ENCODE measurements at regions not wholly inside any gene's neighbourhood (a gene's known extent, or its start where the extent isn't known, plus 50 kb on each side); places are given as distances from the start of the nearest gene placed in this dataset.

DNA sequence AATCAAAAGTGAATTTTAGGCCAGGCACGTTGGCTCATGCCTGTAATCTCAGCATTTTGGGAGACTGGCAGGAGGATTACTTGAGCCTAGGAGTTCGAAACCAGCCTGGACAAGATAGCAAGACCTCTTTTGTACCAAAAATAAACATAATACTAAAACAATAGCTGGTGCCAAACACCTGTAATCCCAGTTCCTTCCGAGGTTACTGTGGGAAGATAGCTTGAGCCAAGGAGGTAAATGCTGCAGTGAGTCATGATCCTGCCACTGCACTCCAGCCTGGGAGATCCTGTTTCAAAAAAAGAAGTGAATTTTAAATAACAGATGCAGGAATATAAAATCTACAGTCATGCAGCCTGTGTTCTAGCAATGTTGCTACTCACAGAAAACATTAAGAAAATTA, 488.3 kb downstream of the PPARGC1A start:
- Histone ChIP-seq H3K4me1 (ENCODE audit: control insufficient read depth in 3 of 3, insufficient read depth in 2 of 3, low read depth in 1 of 3, low read length in 2 of 3) (no peaks in the 10 kb centered on the region), H3K36me3 (ENCODE audit: control insufficient read depth in 3 of 3, insufficient read depth in 2 of 3, low read depth in 1 of 3, low read length in 3 of 3) (no peaks in the 10 kb centered on the region), H3K9me3 (ENCODE audit: control insufficient read depth in 2 of 2, insufficient read depth in 1 of 2, low read depth in 1 of 2, low read length in 1 of 2) (no peaks in the 10 kb centered on the region), H3K27ac (ENCODE audit: low read depth in 1 of 3, low read length in 2 of 3) (no peak overlapping the region), H3K27me3 (ENCODE audit: control insufficient read depth in 3 of 3, insufficient read depth in 3 of 3, low read length in 3 of 3) (no peaks in the 10 kb centered on the region), H3K4me3 (ENCODE audit: low read depth in 1 of 3, low read length in 3 of 3) (no peak overlapping the region)
- no peak for DNase-seq
- 40 to 49% (median 42%) methylated on average over 3 of the region's 3 CpGs for WGBS, 3 donors
- FAIRE-seq = no peak

- DNase-seq (no peak), FAIRE-seq (no peak)
- no peaks in the 10 kb centered on the region for H3K36me3 ChIP-seq (ENCODE audit: control insufficient read depth in 3 of 3, insufficient read depth in 2 of 3, low read depth in 1 of 3, low read length in 3 of 3)
- H3K4me1 ChIP-seq (ENCODE audit: control insufficient read depth in 3 of 3, insufficient read depth in 2 of 3, low read depth in 1 of 3, low read length in 2 of 3) = no peaks in the 10 kb centered on the region
- H3K9me3 ChIP-seq (ENCODE audit: control insufficient read depth in 2 of 2, insufficient read depth in 1 of 2, low read depth in 1 of 2, low read length in 1 of 2) = no peaks in the 10 kb centered on the region
- no peak overlapping the region for H3K4me3 ChIP-seq (ENCODE audit: low read depth in 1 of 3, low read length in 3 of 3)
- no peaks in the 10 kb centered on the region for H3K27me3 ChIP-seq (ENCODE audit: control insufficient read depth in 3 of 3, insufficient read depth in 3 of 3, low read length in 3 of 3)
- H3K27ac ChIP-seq (ENCODE audit: low read depth in 1 of 3, low read length in 2 of 3) = no peak overlapping the region
- 89 to 93% (median 91%) methylated on average over 5 of the region's 5 CpGs for WGBS, 3 donors
Observed at GRCh38 chr4:23392860-23393458, 496.9 kb downstream of the PPARGC1A start.

DNA sequence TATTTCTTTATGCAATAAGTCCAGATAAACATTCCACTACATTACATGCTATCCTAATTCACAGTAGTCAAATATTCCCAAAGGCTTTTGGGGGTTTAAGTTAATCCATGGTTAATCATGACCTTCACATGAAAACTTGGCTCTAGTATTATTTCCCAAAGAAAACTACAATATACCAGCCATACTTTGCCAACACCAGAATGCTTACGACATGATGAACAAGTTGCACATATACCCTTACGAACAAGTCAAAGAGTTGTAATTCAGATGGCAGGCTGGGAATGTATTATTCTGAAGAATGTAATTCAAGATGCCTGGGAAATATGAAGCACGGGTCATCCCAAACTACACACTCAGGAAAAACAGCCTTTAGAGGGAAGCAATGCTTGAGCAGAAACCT, 499.6 kb downstream of the PPARGC1A start:
- Histone ChIP-seq H3K27ac (ENCODE audit: low read depth in 1 of 3, low read length in 2 of 3) (no peak overlapping the region), H3K36me3 (ENCODE audit: control insufficient read depth in 3 of 3, insufficient read depth in 2 of 3, low read depth in 1 of 3, low read length in 3 of 3) (no peaks in the 10 kb centered on the region), H3K27me3 (ENCODE audit: control insufficient read depth in 3 of 3, insufficient read depth in 3 of 3, low read length in 3 of 3) (no peaks in the 10 kb centered on the region), H3K4me3 (ENCODE audit: low read depth in 1 of 3, low read length in 3 of 3) (no peak overlapping the region), H3K9me3 (ENCODE audit: control insufficient read depth in 2 of 2, insufficient read depth in 1 of 2, low read depth in 1 of 2, low read length in 1 of 2) (no peaks in the 10 kb centered on the region), H3K4me1 (ENCODE audit: control insufficient read depth in 3 of 3, insufficient read depth in 2 of 3, low read depth in 1 of 3, low read length in 2 of 3) (no peaks in the 10 kb centered on the region)
- WGBS, 3 donors = 84 to 92% (median 91%) methylated on average over 3 of the region's 3 CpGs
- FAIRE-seq = no peak
- DNase-seq = no peak

DNA sequence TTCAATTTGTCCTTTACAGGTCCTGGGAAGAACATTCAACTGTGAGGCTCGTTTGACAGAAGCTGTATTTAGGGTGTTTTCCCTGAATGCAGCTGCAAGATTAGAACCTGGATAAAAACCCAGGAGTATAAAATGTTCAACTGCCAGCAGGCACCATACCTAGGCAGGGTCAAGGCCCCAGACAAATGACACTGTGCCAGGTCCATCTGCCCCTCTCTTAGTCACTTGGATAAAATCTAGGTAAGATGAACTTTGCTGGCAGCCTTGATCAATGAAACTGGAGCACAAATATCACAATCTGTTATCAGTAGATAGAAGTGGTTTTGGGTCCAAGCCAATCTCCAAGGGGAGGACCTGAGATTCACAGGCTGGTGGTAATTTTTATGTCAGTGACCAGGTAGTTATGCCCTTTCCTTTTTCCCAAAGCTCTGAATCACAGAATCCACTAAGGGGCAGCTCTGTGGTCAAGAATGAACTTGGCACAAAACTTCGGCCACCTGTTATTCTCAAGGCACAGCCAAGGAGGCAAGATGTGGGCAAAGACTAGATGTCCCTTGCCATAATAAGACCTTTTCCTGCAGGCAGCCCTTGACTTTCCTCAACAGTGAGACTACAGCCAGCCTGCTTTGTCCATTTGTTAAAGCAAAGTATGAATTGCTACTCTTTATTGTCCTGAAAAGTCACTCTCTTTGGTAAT, 501.0 kb downstream of the PPARGC1A start:
- no peaks in the 10 kb centered on the region for H3K4me1 ChIP-seq (ENCODE audit: control insufficient read depth in 3 of 3, insufficient read depth in 2 of 3, low read depth in 1 of 3, low read length in 2 of 3)
- no peak overlapping the region for H3K4me3 ChIP-seq (ENCODE audit: low read depth in 1 of 3, low read length in 3 of 3)
- H3K27ac ChIP-seq (ENCODE audit: low read depth in 1 of 3, low read length in 2 of 3) = no peak overlapping the region
- DNase-seq (no peak), FAIRE-seq (no peak)
- no peaks in the 10 kb centered on the region for H3K36me3 ChIP-seq (ENCODE audit: control insufficient read depth in 3 of 3, insufficient read depth in 2 of 3, low read depth in 1 of 3, low read length in 3 of 3)
- H3K27me3 ChIP-seq (ENCODE audit: control insufficient read depth in 3 of 3, insufficient read depth in 3 of 3, low read length in 3 of 3) = no peaks in the 10 kb centered on the region
- 32 to 61% (median 40%) methylated on average over 2 of the region's 2 CpGs for WGBS, 3 donors
- no peaks in the 10 kb centered on the region for H3K9me3 ChIP-seq (ENCODE audit: control insufficient read depth in 2 of 2, insufficient read depth in 1 of 2, low read depth in 1 of 2, low read length in 1 of 2)

- H3K9me3 ChIP-seq (ENCODE audit: control insufficient read depth in 2 of 2, insufficient read depth in 1 of 2, low read depth in 1 of 2, low read length in 1 of 2) = no peaks in the 10 kb centered on the region
- WGBS, 3 donors = 85 to 88% (median 87%) methylated on average over 6 of the region's 6 CpGs
- H3K27ac ChIP-seq (ENCODE audit: low read depth in 1 of 3, low read length in 2 of 3) = no peak overlapping the region
- H3K4me3 ChIP-seq (ENCODE audit: low read depth in 1 of 3, low read length in 3 of 3) = no peak overlapping the region
- FAIRE-seq = no peak
- H3K4me1 ChIP-seq (ENCODE audit: control insufficient read depth in 3 of 3, insufficient read depth in 2 of 3, low read depth in 1 of 3, low read length in 2 of 3) = no peaks in the 10 kb centered on the region
- no peaks in the 10 kb centered on the region for H3K27me3 ChIP-seq (ENCODE audit: control insufficient read depth in 3 of 3, insufficient read depth in 3 of 3, low read length in 3 of 3)
- H3K36me3 ChIP-seq (ENCODE audit: control insufficient read depth in 3 of 3, insufficient read depth in 2 of 3, low read depth in 1 of 3, low read length in 3 of 3) = no peaks in the 10 kb centered on the region
- DNase-seq = no peak
Observed at GRCh38 chr4:23388255-23388654, 501.6 kb downstream of the PPARGC1A start.

GRCh38 chr4:23384741-23385140, 505.1 kb downstream of the PPARGC1A start:
- Histone ChIP-seq H3K36me3 (ENCODE audit: control insufficient read depth in 3 of 3, insufficient read depth in 2 of 3, low read depth in 1 of 3, low read length in 3 of 3) (no peaks in the 10 kb centered on the region), H3K4me3 (ENCODE audit: low read depth in 1 of 3, low read length in 3 of 3) (no peak overlapping the region), H3K27ac (ENCODE audit: low read depth in 1 of 3, low read length in 2 of 3) (no peak overlapping the region), H3K9me3 (ENCODE audit: control insufficient read depth in 2 of 2, insufficient read depth in 1 of 2, low read depth in 1 of 2, low read length in 1 of 2) (no peaks in the 10 kb centered on the region), H3K27me3 (ENCODE audit: control insufficient read depth in 3 of 3, insufficient read depth in 3 of 3, low read length in 3 of 3) (no peaks in the 10 kb centered on the region), H3K4me1 (ENCODE audit: control insufficient read depth in 3 of 3, insufficient read depth in 2 of 3, low read depth in 1 of 3, low read length in 2 of 3) (no peaks in the 10 kb centered on the region)
- WGBS, 3 donors = 88 to 96% (median 95%) methylated on average over 2 of the region's 2 CpGs
- no peak for FAIRE-seq
- no peak for DNase-seq

GRCh38 chr4:23382879-23383278, 507.0 kb downstream of the PPARGC1A start:
- Histone ChIP-seq H3K36me3 (ENCODE audit: control insufficient read depth in 3 of 3, insufficient read depth in 2 of 3, low read depth in 1 of 3, low read length in 3 of 3) (no peaks in the 10 kb centered on the region), H3K27me3 (ENCODE audit: control insufficient read depth in 3 of 3, insufficient read depth in 3 of 3, low read length in 3 of 3) (no peaks in the 10 kb centered on the region), H3K9me3 (ENCODE audit: control insufficient read depth in 2 of 2, insufficient read depth in 1 of 2, low read depth in 1 of 2, low read length in 1 of 2) (no peaks in the 10 kb centered on the region), H3K4me1 (ENCODE audit: control insufficient read depth in 3 of 3, insufficient read depth in 2 of 3, low read depth in 1 of 3, low read length in 2 of 3) (no peaks in the 10 kb centered on the region), H3K4me3 (ENCODE audit: low read depth in 1 of 3, low read length in 3 of 3) (no peak overlapping the region), H3K27ac (ENCODE audit: low read depth in 1 of 3, low read length in 2 of 3) (no peak overlapping the region)
- DNase-seq = no peak
- no peak for FAIRE-seq

DNA sequence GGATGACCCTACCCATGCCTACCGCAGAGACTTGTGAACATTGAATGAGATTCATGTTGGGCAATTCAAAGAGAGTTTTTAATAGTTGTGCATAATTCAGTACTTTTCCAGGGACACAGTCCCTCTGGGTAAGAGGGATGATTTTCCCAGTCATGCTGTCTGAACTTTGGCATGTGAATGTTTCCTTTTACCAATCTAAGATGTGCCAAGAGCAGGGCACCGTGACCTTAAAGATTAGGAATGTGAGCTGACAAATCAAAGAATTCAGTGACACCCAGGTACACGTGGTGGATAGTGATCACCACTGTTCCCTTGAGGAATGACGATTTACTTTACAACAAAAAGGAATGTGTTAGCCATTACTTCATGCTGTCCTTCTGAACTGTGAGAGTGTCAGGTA, 515.6 kb downstream of the PPARGC1A start:
- Histone ChIP-seq H3K36me3 (ENCODE audit: control insufficient read depth in 3 of 3, insufficient read depth in 2 of 3, low read depth in 1 of 3, low read length in 3 of 3) (no peaks in the 10 kb centered on the region), H3K9me3 (ENCODE audit: control insufficient read depth in 2 of 2, insufficient read depth in 1 of 2, low read depth in 1 of 2, low read length in 1 of 2) (no peaks in the 10 kb centered on the region), H3K27me3 (ENCODE audit: control insufficient read depth in 3 of 3, insufficient read depth in 3 of 3, low read length in 3 of 3) (no peaks in the 10 kb centered on the region), H3K4me3 (ENCODE audit: low read depth in 1 of 3, low read length in 3 of 3) (no peak overlapping the region), H3K27ac (ENCODE audit: low read depth in 1 of 3, low read length in 2 of 3) (no peak overlapping the region), H3K4me1 (ENCODE audit: control insufficient read depth in 3 of 3, insufficient read depth in 2 of 3, low read depth in 1 of 3, low read length in 2 of 3) (no peaks in the 10 kb centered on the region)
- DNase-seq (peak; percentile 33 to 40), FAIRE-seq (no peak)
- 33 to 61% (median 40%) methylated on average over 4 of the region's 4 CpGs for WGBS, 3 donors

GRCh38 chr4:23373261-23373660, 516.6 kb downstream of the PPARGC1A start:
- 8 to 37% (median 18%) methylated on average over 2 of the region's 2 CpGs for WGBS, 3 donors
- H3K27ac ChIP-seq (ENCODE audit: low read depth in 1 of 3, low read length in 2 of 3) = no peak overlapping the region
- no peak for FAIRE-seq

More at GRCh38 chr4:23373261-23373660, 516.6 kb downstream of the PPARGC1A start:
- DNase-seq = peak; percentile 35 to 80
- no peaks in the 10 kb centered on the region for H3K9me3 ChIP-seq (ENCODE audit: control insufficient read depth in 2 of 2, insufficient read depth in 1 of 2, low read depth in 1 of 2, low read length in 1 of 2)
- H3K4me1 ChIP-seq (ENCODE audit: control insufficient read depth in 3 of 3, insufficient read depth in 2 of 3, low read depth in 1 of 3, low read length in 2 of 3) = no peaks in the 10 kb centered on the region
- no peaks in the 10 kb centered on the region for H3K27me3 ChIP-seq (ENCODE audit: control insufficient read depth in 3 of 3, insufficient read depth in 3 of 3, low read length in 3 of 3)
- no peaks in the 10 kb centered on the region for H3K36me3 ChIP-seq (ENCODE audit: control insufficient read depth in 3 of 3, insufficient read depth in 2 of 3, low read depth in 1 of 3, low read length in 3 of 3)
- no peak overlapping the region for H3K4me3 ChIP-seq (ENCODE audit: low read depth in 1 of 3, low read length in 3 of 3)

All from small intestine (tissue), 7 donors.